Liver (tissue), 7 donors: ENCODE measurements at regions not wholly inside any gene's neighbourhood (a gene's known extent, or its start where the extent isn't known, plus 50 kb on each side); places are given as distances from the start of the nearest gene placed in this dataset.

ENCODE experiments used
- DNase-seq: peaks from one replicate; pipeline ENCODE4 v3.0.0-alpha.2; 2017; ENCODE audit warnings: low spot score
- H3K27ac ChIP-seq, 2 donors: one replicate each; pipeline ENCODE4 v1.7.0; 2013; ENCODE audit warnings: inconsistent platforms in 2 of 2, low read length in 2 of 2, control low read depth in 1 of 2, low read depth in 1 of 2, mild to moderate bottlenecking in 1 of 2
- H3K27me3 ChIP-seq, 4 donors: one replicate each; pipeline versions ENCODE4 v1.6.1 to v1.7.0; 2013; ENCODE audit warnings: low read length in 3 of 4, inconsistent platforms in 1 of 4, mild to moderate bottlenecking in 1 of 4, moderate library complexity in 1 of 4; ENCODE audit not compliant: control insufficient read depth in 4 of 4, insufficient read depth in 4 of 4
- H3K36me3 ChIP-seq, 4 donors: one replicate each; pipeline versions ENCODE4 v1.6.1 to v1.7.0; 2013; ENCODE audit warnings: low read length in 3 of 4, mild to moderate bottlenecking in 3 of 4, low read depth in 1 of 4, moderate library complexity in 1 of 4; ENCODE audit not compliant: control insufficient read depth in 4 of 4, insufficient read depth in 3 of 4
- H3K4me1 ChIP-seq, 4 donors: one replicate each; pipeline versions ENCODE4 v1.6.1 to v1.7.0; 2013; ENCODE audit warnings: low read length in 3 of 4, mild to moderate bottlenecking in 3 of 4, moderate library complexity in 1 of 4; ENCODE audit not compliant: control insufficient read depth in 4 of 4, insufficient read depth in 4 of 4
- H3K4me3 ChIP-seq, 3 donors: one replicate each; pipeline versions ENCODE4 v1.6.1 to v1.7.0; 2013; ENCODE audit warnings: low read length in 3 of 3, control low read depth in 1 of 3, low read depth in 1 of 3, mild to moderate bottlenecking in 1 of 3
- H3K9ac ChIP-seq, 2 donors: one replicate each; pipeline ENCODE4 v1.7.0; 2013; ENCODE audit warnings: low read length in 2 of 2, mild to moderate bottlenecking in 2 of 2, moderate library complexity in 2 of 2, control low read depth in 1 of 2, low read depth in 1 of 2
- H3K9me3 ChIP-seq, 4 donors: one replicate each; pipeline versions ENCODE4 v1.6.1 to v1.7.0; 2013; ENCODE audit warnings: low read length in 3 of 4; ENCODE audit not compliant: control insufficient read depth in 4 of 4
- ATF3 ChIP-seq: IDR thresholded peaks from 2 replicates; pipeline ENCODE4 v1.6.1; 2016; ENCODE audit warnings: antibody characterized with exemption
- EGR1 ChIP-seq, 2 donors: IDR thresholded peaks; 2 replicates each; pipeline ENCODE4 v1.6.1; 2016 to 2018; ENCODE audit warnings: antibody characterized with exemption in 2 of 2, low read depth in 2 of 2
- FOXA1 ChIP-seq: IDR thresholded peaks from 2 replicates; pipeline ENCODE4 v1.6.1; 2016; ENCODE audit warnings: antibody characterized with exemption
- GABPA ChIP-seq, 2 donors: IDR thresholded peaks in 1 of 2; conservative IDR thresholded peaks in 1 of 2; 2 replicates each; pipeline ENCODE4 v1.6.1; 2016; ENCODE audit warnings: antibody characterized with exemption in 2 of 2, mild to moderate bottlenecking in 1 of 2, moderate library complexity in 1 of 2
- HNF4G ChIP-seq: IDR thresholded peaks from 2 replicates; pipeline ENCODE4 v1.6.1; 2016; ENCODE audit warnings: antibody characterized with exemption
- NR2F2 ChIP-seq: IDR thresholded peaks from 2 replicates; pipeline ENCODE4 v1.6.1; 2016; ENCODE audit warnings: antibody characterized with exemption
- RAD21 ChIP-seq, 2 donors: IDR thresholded peaks; 2 replicates each; pipeline ENCODE4 v1.6.1; 2016; ENCODE audit warnings: antibody characterized with exemption in 2 of 2, mild to moderate bottlenecking in 2 of 2
- RXRA ChIP-seq, 2 donors: IDR thresholded peaks; 2 replicates each; pipeline ENCODE4 v1.6.1; 2017 to 2018; ENCODE audit warnings: antibody characterized with exemption in 2 of 2, mild to moderate bottlenecking in 1 of 2
- SP1 ChIP-seq: IDR thresholded peaks from 2 replicates; pipeline ENCODE4 v1.6.1; 2018; ENCODE audit warnings: antibody characterized with exemption, mild to moderate bottlenecking
- TAF1 ChIP-seq: conservative IDR thresholded peaks from 2 replicates; pipeline ENCODE4 v1.6.1; 2016; ENCODE audit warnings: antibody characterized with exemption, mild to moderate bottlenecking
- YY1 ChIP-seq: IDR thresholded peaks from 2 replicates; pipeline ENCODE4 v1.6.1; 2016; ENCODE audit warnings: antibody characterized with exemption, mild to moderate bottlenecking
- WGBS: extraction: QIAGEN DNeasy Blood & Tissue Kit; methylation state at CpG from one replicate; pipeline ENCODE4 v1.1.7; 2013; 5-methylcytosine and 5-hydroxymethylcytosine counted together
- TF ChIP-seq, protein P1 (sequence below): IDR thresholded peaks from 2 replicates; pipeline ENCODE4 v1.6.1; 2016; ENCODE audit warnings: antibody characterized with exemption
- TF ChIP-seq, protein P2 (sequence below): IDR thresholded peaks from 2 replicates; pipeline ENCODE4 v1.6.1; 2016; ENCODE audit warnings: antibody characterized with exemption
- TF ChIP-seq, protein P3 (sequence below): IDR thresholded peaks from 2 replicates; pipeline ENCODE4 v1.6.1; 2016; ENCODE audit warnings: antibody characterized with exemption, mild to moderate bottlenecking
- donor health status: healthy.
- donor health status: healthy.
- donor health status: healthy.
- donor health status: healthy.

GRCh38 chr17:69928611-69929010, 146.4 kb upstream of the KCNJ16 start (continued):
- TF ChIP-seq, protein P1, sequence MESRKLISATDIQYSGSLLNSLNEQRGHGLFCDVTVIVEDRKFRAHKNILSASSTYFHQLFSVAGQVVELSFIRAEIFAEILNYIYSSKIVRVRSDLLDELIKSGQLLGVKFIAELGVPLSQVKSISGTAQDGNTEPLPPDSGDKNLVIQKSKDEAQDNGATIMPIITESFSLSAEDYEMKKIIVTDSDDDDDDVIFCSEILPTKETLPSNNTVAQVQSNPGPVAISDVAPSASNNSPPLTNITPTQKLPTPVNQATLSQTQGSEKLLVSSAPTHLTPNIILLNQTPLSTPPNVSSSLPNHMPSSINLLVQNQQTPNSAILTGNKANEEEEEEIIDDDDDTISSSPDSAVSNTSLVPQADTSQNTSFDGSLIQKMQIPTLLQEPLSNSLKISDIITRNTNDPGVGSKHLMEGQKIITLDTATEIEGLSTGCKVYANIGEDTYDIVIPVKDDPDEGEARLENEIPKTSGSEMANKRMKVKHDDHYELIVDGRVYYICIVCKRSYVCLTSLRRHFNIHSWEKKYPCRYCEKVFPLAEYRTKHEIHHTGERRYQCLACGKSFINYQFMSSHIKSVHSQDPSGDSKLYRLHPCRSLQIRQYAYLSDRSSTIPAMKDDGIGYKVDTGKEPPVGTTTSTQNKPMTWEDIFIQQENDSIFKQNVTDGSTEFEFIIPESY, result no peak
- no peak for TF ChIP-seq ATF3
- TF ChIP-seq TAF1, result no peak
- TF ChIP-seq HNF4G, result no peak
- TF ChIP-seq, protein P2, sequence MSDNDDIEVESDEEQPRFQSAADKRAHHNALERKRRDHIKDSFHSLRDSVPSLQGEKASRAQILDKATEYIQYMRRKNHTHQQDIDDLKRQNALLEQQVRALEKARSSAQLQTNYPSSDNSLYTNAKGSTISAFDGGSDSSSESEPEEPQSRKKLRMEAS, result no peak

- TF ChIP-seq, protein P2, result no peak
- Histone ChIP-seq H3K9me3 (no peaks in the 10 kb centered on the region), H3K27me3 (peaks cover 0 to 3% (median 0%) of the 10 kb centered on the region in 4 donors), H3K36me3 (no peaks in the 10 kb centered on the region), H3K27ac (no peak overlapping the region), H3K4me1 (no peaks in the 10 kb centered on the region), H3K4me3 (no peak overlapping the region), H3K9ac (no peak overlapping the region)
- 62% methylated on average over 3 of the region's 3 CpGs for WGBS
- no peak for DNase-seq
Measured at GRCh38 chr17:69936996-69937395, 138.0 kb upstream of the KCNJ16 start.

GRCh38 chr17:69943058-69943457, 132.0 kb upstream of the KCNJ16 start:
- Histone ChIP-seq H3K4me1 (no peaks in the 10 kb centered on the region), H3K4me3 (no peak overlapping the region)
- TF ChIP-seq YY1 (no peak), RXRA (IDR thresholded peaks at IDR 0.05) (no peak), RAD21 (IDR thresholded peaks at IDR 0.05) (no peak)
- TF ChIP-seq, protein P2, result no peak

DNA sequence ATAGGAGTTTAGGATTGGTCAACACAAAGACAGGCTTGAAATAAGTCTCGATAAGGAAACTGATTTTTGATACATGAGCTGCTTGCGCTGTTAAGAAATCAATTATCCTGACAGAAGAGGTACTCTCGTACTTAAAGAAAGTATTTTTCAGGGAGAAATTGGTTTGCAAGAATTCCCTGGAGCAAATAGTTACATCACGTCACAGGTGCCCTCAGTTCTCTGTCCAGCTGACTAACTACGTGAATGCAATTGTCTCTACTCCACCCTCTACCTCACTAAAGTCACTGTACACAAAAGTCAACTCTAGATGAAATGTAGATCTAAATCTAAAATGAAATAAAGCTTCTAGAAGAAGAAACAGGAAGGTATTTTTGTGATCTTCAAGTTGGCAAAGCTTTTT, 130.6 kb upstream of the KCNJ16 start:
- Histone ChIP-seq H3K9ac (no peak overlapping the region), H3K27ac (no peak overlapping the region), H3K4me1 (no peaks in the 10 kb centered on the region), H3K36me3 (no peaks in the 10 kb centered on the region), H3K9me3 (no peaks in the 10 kb centered on the region), H3K4me3 (no peak overlapping the region), H3K27me3 (peaks cover 0 to 4% (median 0%) of the 10 kb centered on the region in 4 donors)
- no peak for DNase-seq
- WGBS, result 88% methylated on average over 5 of the region's 5 CpGs
- no peak for TF ChIP-seq FOXA1
- TF ChIP-seq SP1, result no peak
- TF ChIP-seq GABPA (IDR thresholded peaks at IDR 0.05 in 1 of 2, conservative IDR thresholded peaks at IDR 0.05 in 1 of 2), result no peak
- TF ChIP-seq ATF3, result no peak
- no peak for TF ChIP-seq RAD21 (IDR thresholded peaks at IDR 0.05)
- no peak for TF ChIP-seq YY1
- no peak for TF ChIP-seq RXRA (IDR thresholded peaks at IDR 0.05)
- TF ChIP-seq, protein P3, sequence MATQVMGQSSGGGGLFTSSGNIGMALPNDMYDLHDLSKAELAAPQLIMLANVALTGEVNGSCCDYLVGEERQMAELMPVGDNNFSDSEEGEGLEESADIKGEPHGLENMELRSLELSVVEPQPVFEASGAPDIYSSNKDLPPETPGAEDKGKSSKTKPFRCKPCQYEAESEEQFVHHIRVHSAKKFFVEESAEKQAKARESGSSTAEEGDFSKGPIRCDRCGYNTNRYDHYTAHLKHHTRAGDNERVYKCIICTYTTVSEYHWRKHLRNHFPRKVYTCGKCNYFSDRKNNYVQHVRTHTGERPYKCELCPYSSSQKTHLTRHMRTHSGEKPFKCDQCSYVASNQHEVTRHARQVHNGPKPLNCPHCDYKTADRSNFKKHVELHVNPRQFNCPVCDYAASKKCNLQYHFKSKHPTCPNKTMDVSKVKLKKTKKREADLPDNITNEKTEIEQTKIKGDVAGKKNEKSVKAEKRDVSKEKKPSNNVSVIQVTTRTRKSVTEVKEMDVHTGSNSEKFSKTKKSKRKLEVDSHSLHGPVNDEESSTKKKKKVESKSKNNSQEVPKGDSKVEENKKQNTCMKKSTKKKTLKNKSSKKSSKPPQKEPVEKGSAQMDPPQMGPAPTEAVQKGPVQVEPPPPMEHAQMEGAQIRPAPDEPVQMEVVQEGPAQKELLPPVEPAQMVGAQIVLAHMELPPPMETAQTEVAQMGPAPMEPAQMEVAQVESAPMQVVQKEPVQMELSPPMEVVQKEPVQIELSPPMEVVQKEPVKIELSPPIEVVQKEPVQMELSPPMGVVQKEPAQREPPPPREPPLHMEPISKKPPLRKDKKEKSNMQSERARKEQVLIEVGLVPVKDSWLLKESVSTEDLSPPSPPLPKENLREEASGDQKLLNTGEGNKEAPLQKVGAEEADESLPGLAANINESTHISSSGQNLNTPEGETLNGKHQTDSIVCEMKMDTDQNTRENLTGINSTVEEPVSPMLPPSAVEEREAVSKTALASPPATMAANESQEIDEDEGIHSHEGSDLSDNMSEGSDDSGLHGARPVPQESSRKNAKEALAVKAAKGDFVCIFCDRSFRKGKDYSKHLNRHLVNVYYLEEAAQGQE, result no peak
- no peak for TF ChIP-seq NR2F2
- TF ChIP-seq, protein P2, result no peak
- no peak for TF ChIP-seq TAF1
- TF ChIP-seq, protein P1, result no peak
- TF ChIP-seq EGR1 (IDR thresholded peaks at IDR 0.05; ENCODE audit: low read depth in 2 of 2), result no peak

More at GRCh38 chr17:69943058-69943457, 132.0 kb upstream of the KCNJ16 start:
- Histone ChIP-seq H3K27ac (no peak overlapping the region), H3K27me3 (peaks cover 0 to 4% (median 0%) of the 10 kb centered on the region in 4 donors), H3K9ac (no peak overlapping the region), H3K9me3 (no peaks in the 10 kb centered on the region), H3K36me3 (no peaks in the 10 kb centered on the region)
- DNase-seq, result no peak
